ENCODE measurements at regions not wholly inside any gene's neighbourhood (a gene's known extent, or its start where the extent isn't known, plus 50 kb on each side); places are given as distances from the start of the nearest gene placed in this dataset.

DNA sequence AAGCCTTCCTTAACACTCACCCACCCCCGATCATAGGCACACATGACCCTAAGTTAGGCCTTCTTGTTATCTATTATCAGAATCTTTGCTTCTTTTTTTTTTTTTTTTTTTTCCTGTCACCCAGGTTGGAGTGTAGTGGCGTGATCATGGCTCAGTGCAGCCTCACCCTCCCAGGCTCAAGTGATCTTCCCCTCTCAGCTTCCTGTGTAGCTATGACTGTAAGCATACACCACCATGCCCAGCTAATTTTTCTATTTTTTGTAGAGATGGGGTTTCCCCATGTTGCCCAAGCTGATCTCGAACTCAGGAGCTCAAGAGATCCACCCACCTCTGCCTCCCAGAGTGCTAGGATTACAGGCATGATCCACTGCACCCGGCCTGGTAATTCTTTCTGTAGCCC lies 328.7 kb downstream of the NR4A2 start:
- TF ChIP-seq, protein P1, sequence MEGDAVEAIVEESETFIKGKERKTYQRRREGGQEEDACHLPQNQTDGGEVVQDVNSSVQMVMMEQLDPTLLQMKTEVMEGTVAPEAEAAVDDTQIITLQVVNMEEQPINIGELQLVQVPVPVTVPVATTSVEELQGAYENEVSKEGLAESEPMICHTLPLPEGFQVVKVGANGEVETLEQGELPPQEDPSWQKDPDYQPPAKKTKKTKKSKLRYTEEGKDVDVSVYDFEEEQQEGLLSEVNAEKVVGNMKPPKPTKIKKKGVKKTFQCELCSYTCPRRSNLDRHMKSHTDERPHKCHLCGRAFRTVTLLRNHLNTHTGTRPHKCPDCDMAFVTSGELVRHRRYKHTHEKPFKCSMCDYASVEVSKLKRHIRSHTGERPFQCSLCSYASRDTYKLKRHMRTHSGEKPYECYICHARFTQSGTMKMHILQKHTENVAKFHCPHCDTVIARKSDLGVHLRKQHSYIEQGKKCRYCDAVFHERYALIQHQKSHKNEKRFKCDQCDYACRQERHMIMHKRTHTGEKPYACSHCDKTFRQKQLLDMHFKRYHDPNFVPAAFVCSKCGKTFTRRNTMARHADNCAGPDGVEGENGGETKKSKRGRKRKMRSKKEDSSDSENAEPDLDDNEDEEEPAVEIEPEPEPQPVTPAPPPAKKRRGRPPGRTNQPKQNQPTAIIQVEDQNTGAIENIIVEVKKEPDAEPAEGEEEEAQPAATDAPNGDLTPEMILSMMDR (conservative IDR thresholded peaks at IDR 0.05; ENCODE audit: low read depth, low read length), result no peak
- no peak for TF ChIP-seq EZH2phosphoT487 (IDR thresholded peaks at IDR 0.05; ENCODE audit: borderline replicate concordance, low read length)
